ENCODE measurements at regions not wholly inside any gene's neighbourhood (a gene's known extent, or its start where the extent isn't known, plus 50 kb on each side); places are given as distances from the start of the nearest gene placed in this dataset.

DNA sequence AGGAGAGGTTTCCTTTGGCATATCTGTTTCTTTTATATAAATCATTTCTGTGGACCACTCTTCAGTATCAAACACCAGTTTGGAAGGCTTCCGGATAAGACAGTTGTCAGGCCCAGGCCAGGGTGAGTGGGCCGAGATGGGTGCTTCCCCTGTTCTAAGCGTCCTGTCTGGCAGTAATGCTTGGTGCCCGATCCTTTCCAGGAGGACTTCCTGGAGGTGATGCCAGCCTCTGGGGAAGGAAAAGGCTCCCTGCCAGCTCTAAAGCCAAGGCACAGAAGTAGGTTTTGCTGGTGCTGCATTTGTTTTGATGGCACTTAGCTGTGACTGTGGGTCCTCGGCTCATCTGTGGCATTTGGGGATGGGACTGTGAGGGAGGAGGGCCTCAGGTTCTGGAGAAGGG, 124.4 kb upstream of the RTL1 start:
- no peak for DNase-seq

DNA sequence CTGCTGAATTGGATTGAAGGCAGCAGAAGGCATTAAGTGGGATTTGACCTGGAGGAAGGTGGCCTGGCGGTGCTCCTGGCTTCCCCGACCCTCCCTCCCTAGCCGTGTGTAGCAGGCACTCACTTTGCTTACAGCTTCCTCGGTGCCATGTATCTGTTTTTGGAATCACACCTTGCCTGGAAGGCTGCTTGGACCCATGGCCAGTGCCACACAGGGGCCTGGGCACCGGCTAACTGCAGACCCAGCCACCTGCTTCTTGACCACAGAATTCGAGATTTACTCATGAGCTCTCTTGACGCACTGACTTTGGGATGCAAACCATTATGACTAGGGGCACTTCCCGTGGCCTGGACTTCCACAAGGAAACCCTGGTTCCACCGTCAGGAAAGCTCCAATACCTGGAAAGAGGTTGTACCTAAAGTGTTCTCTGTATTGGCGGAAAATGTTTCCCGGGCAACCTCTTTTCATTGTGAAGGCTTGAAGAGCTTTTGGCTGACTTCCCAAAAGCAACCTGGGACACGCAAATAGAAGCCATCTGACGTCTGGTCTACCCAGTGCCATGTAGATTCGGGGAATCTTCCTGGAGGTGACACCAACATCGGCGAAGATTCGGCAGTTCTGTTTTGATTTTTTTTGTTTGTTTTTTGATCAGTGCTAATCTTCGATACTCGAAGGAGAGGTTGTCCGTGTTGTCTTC, 125.6 kb upstream of the RTL1 start:
- DNase-seq = no peak

DNA sequence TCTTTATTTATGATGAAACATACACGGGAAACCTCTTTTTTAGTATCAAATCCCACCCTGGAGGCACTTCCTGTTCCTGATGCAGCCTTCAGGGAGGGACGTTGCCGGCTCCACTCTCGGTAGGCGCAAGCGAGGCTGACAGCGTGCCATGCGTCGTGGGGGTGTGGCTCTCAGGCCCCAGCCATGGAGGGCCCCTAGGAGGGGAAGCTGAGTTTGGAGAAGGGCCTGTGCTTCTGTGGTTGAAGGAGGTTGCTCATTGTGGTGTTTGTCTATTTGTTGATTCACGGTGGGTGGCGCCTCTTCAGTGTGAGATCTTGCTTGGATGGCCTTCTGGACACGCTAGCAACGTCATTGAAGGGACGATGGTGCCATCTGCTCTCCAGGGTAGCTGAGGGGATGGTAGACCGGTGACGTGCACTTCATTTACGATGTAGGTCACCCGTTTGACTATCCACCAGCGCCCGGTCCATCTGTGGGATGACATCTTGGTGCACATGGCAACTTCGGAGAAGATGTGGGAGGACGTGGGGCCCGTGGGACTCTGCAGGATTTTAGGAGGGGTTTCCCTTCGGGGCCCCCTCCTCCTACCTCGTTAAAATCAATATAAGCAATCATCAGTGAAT, 126.3 kb upstream of the RTL1 start:
- DNase-seq = no peak

DNA sequence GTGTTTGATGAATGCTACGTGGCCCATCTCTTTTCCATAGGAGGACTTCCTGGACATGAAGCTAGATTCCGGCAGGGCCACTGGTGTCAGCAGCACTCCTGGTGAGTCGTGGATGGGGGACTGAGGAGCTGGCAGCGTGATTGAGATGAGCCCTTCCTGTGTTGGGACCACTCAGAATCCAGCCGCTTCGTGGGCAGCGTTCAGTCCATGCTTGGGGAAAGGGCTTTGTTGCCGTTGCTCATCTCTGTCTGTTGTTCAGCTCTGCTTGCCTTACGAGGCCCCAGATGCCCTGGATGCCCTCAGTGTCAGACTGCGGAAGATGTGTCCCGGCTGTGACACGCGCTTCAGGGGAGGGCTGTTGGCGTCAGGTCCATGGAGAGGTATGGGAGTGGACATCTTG, 127.1 kb upstream of the RTL1 start:
- no peak for DNase-seq

DNA sequence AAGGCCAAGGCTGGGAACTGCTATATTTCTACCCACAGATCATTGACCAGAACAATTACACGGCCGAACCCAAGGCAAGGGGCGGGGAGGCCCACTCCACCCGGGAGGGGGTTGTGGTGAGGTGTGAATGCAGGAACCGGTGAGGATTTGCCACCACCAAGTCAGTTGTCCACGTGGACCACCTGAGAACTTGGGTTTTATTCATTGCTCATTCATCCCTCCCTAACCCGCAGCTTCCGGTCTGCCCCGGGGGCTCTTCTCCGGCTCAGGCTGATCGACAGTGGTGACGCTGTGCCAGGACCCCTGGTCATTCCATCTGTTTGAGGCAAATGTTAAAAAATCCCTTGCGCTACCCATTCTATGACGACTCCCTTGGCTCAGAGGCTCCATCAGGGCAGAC, 127.7 kb upstream of the RTL1 start:
- DNase-seq = no peak

DNA sequence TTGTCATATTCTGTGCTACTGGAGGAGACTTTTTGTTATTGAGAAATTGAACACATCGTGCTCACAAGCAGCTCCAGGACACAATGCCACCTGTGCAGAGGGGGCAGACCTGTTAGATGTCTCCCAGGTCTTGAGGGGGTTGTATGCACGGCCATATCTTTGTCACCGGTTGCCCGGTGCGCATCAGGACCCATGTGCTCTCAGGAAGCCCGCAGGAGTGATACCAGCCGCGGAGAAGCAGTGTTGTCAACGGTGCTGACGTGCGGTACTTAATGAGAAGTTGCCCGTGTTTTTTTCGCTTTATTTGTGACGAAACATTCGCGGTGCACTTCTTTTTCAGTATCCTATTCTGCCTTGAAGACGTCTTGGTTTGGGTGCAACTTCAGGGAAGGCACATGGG, 128.2 kb upstream of the RTL1 start:
- no peak for DNase-seq

DNA sequence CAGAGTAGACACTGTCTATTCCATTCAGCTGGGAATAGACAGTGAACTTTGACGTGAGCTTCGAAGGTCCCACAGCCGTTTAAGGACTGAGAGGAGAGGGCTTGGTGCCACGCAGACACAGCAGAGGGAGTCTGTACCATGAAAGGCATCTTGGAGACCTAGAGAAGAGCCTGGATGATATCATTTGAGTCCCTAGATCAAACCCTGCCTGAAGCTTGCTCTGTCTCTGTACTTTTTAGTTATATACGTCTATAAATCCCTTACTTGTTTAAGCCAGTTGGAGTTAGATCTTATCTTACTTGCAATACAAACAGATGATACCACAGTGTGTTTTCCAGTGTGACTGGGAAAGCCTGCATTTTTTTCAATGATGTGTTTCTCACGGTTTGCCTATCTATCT, 128.9 kb upstream of the RTL1 start:
- no peak for DNase-seq

DNA sequence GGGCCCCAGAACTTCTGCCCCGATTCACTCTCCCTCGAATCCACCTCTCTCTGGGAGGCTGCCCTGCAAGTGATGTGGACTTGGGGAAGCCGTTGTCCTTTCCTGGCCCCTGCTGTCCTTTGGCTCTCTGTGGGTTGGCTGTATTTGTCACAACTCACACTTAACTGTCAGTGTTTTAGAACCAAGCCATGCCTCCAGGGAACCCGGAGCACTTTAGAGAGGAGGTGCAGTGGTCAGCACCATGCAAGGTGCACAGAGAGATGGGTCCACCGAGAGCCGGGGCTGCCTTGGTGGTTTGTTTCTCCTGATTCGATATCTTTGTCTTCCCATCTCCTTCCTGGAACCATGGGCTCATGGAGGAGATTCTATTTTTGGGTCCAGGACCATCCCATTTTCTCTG, 129.5 kb upstream of the RTL1 start:
- DNase-seq = no peak

DNA sequence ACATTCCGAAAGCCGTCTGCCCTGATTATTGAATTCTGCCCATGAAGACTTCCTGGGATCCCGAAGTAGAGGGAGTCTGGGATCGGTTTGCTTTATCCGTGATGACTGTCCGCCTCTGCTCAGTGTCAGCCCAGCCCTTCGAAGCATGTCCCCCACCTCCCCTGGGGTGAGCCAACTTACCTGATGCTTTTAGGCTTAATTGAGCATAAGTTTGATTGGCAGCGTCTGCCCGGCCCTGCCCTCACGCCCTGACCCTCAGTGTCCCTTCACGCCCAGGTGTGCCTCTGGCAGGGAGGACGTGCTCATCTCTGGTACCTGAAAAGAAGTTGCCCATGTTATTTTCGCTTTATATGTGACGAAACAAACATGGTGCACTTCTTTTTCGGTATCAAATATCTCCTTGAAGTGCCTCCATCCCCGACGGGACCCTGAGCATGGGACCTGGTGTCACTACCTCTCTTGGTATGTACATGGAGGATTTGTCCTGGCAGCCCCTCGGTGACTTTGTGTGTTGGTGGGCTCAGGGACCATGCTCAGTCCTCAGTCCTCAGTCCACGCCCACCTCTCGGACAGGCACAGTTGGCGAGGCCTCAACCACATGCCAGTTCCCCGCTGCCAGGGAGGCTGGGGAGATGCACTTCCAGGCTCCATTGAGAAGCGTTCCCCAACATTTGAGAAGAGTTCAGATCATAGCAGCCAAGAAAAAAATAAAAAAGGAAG, 130.1 kb upstream of the RTL1 start:
- DNase-seq = no peak

DNA sequence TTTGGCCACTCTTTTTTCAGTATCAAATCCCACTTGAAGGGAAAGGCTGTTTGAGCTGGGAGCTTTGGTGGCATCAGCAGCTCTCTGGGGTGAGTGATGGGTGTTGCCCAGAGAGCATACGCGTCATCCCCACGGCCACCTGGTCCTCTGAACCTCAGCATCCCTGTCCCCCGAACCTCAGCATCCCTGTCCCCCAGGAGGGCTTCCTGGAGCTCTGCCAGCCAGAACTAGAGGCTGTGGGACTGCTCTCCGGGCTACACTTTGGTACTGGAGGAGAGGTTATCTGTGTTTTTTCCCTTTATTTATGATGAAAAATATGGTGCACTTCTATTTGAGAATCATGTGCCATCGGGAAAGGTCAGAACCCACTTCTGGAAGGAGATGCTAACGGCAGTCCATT, 131.5 kb upstream of the RTL1 start:
- no peak for DNase-seq

DNA sequence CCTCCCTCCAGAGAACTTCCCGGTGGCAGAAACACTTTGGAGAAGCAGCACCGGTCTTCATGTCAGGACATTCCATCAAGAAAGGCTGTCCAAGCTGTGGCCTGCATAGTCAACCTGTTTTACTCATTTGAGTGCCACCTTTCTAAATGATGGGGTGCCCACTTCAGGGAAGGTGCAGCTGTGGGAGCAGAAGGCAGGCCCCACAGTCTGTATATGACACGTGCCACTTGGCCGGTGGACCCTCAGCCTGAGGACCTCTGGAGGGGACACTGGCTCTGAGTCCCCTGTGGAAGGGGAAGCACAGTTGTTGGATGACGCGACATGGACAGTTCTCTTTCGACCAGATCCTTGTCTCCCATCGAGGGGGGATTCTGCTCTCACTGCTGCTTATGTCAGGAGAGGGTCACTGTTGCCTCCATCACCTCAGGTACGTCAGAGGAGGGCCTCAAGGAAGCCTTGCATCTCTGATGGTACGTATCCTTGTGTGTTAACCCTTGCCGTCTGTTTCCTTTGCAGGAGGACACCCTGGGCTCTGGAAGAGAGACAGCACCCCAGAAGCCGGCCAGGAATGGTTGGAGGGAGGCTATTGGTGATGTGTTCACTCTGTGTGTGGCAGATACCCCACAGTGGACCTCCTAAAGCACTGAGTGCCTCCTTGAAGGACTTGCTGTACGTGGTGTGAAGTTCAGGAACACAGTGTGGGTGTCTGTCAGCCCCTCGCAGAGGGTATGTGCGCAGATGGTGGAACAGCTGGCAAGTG, 132.1 kb upstream of the RTL1 start:
- no peak for DNase-seq

DNA sequence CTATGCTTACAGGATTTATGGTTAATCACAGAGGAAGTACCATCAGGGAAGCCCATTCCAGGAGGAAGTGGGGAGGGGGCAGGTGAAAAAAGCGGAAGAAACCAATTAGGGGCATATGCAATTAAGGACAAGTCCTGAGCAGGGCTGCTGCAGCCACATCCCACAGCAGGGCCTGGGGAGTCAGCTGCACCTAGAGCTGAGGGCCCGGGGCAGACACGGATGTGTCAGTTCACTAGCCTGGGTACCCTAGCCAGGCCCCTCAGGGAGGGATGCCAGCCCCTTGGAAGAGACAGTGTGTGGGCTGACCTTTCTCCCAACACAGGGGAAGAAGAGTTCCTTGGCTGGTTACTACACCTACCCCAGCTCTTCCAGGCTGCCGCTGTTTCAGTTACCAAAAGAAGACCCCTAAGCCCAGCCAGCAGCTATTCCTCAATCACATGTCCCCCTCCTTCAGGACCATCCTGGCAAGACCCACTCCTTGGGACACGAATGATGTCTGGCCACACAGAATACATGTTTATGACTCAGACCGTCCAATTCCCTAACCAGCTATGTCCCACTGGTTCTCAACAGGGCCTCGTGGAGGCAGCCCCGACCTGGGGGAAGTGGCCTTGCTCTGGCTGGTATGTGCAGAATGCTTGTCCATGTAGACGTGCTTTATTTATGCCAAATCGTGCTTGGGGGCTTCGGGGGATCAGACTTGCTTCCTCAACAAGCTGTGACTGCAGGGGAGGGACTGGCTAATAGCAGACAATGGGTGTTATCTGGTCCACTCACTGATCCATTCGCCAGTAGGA, 133.7 kb upstream of the RTL1 start:
- DNase-seq = no peak

DNA sequence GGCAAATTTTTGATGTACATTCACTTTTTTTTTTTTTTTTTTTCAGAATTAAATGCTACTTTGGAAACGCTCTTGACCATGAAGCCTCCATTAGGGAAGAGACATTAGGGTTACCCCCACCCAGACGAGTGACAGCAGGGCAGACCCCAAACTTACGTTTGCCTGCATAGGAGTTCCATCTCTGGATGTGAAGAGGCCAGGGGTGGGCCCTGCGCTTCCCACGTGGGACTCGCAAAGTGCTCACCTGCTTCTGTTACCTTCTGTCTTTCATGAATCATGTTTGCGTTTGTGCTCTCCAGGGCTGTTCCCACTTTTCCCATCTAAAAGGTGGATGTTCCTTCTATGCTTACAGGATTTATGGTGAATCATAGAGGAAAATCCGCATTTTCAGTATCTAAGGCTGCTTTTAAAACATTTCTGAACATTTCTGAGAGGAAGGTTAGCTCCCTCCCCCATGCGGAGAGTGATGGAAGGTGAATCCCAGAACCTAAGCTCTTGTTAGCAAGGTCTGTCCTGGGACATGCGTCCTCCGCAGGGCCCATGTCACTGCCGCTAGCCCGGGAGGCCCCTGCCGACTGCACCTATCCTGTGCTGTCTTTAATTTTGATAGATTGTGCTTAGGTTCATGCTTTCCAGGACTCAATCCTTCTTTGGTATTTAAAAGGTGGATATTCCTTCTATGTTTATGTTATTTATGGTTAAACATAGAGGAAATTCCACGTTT, 135.7 kb upstream of the RTL1 start:
- DNase-seq = no peak

DNA sequence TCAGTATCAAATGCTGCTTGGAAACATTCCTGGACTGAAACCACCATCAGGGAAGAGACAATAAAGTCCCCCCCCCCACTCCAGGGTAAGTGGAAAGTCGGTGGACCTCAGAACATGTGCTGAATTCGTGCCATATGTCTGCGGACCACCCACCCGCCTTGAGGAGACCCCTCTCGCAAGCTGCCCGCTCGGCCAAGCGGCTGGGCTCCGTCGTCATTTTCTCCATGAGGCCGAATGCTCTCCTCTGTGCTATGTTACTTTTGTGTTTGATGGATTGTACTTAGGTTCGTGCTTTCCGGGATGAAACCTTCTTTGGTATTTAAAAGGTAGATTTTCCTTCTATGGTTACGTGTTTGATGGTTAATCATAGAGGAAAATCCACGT, 136.2 kb upstream of the RTL1 start:
- no peak for DNase-seq

DNA sequence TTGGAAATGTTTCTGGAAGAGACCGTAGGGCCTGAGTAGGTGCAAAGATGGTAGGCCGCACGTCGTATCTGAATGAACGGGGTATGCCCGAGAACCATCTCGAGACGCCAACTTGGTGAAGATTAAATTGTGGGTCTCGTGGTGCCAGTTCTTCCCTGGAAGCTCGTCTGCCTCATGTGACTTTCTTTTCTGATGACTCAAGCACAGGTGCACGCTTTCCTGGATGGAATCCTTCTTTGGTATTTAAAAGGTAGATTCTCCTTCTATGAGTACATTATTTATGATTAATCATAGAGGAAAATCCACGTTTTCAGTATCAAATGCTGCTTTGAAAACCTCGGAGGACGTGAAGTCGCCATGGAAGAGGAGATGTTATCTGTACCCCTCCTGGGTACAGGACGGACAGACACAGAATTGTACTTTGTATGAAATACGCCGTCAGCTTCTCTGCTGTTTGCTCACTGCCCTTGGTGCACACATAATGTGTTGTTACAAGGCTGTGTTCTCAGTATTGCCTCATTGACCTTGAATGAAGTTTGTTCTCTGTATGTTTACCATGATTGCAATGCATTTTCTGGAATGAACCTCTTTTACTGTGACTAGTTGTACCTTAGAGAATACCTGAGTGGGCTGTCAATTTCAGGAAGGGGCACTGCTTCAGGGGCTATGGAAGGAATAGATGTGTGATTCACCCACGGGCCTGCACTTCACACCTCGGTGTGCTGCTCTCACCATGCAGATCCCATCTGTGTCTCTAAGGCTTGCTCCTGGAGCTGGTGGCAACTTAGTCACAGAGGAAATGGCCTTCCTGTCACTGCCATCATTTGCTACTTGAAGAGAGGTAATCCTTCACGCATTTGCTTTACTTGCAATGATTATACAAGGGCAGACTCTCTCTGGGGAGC, 137.3 kb upstream of the RTL1 start:
- DNase-seq = no peak

DNA sequence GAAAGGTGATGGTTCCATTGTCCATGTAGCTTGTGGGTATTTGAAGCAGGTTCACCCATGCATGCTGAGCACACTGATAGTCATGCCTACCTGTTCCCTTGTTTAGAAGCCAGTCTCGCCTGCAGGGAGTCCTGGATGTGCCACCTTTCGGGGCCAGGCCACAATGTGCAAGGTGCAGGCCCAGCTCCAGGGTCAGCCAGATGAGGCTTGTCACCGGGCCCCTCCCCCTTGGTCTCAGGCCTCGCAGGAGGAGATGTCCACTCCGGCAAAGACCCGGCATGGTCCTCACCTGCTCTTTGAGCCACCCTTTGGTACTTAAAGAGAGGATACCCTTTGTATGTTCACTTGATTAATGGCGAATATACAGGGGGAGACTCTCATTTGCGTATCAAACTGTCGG, 140.4 kb upstream of the RTL1 start:
- no peak for DNase-seq

DNA sequence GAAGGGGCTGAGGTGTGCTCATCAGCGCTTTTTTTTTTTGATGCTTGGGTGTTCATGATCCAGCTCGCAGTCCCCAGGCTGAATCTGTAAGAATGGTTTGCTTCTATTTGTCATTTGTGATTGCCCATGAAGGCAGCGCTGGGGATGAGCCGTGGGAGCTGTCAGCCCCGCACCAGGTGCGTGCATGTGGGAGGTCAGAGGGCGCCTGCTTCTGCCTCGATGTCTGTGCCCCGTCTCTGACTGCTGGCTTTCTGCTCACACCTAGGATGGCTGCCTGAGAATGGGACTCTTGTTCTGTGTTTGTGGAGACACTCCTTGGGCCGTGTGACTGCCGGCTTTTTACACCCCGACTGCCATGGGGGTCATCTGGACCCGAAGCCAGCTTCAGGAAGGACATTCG, 141.2 kb upstream of the RTL1 start:
- DNase-seq = no peak

DNA sequence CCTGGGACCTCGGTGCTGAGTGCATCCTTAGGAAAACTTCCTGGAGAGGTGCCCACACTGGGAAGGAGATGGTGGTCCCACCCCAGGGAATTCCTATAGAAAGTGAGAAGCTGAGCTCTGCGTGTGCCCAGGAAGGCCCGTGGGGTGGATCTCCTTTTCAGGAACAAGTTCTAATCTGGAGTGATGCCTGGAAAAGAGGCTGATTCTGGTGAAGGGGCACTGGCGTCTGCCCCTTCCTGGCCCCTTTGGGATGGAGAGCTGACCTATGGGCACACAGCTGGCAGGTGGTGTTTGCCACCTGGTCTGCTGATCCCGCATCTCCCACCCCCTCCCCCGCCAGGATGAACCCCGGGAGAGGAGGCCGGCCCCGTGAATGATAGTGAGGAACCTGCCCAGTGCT, 142.0 kb upstream of the RTL1 start:
- DNase-seq = no peak

DNA sequence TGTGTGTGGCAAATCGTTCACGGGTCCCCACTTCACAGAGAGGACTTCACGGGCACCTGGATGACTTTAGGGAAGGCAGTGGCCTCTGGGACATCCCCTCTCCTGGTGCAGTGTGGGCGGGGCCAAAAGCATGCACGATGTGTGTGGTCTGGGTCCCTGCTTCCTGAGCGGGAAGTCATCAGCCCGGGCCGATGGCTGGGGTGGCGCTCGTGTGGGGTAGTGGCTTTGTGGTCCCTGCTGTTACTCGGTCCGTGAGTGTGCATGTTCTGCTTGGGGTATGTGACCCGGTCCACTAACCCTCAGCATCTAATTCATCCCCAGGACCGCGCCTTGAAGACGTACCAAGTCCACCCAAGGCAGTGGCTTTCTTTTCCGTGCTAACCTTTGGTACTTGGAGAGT, 142.5 kb upstream of the RTL1 start:
- no peak for DNase-seq

DNA sequence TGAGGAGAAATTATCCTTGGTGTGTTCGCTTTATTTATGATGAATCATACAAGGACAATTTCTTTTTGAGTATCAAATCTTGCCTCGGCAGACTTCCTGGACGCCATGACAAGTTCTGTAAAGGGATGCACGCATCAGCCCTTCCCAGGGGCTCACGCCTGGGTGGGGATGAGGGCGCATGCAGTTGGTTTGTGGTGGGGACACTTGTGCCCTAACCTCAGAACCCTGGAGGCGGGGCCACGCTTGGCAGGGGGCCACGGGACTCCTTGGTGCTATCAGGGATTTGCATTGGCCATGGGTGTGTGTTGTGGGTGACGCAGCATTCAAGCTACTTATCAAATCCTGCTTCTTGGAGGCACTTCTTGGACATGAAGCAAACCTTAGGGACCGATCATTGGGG, 143.8 kb upstream of the RTL1 start:
- no peak for DNase-seq

DNA sequence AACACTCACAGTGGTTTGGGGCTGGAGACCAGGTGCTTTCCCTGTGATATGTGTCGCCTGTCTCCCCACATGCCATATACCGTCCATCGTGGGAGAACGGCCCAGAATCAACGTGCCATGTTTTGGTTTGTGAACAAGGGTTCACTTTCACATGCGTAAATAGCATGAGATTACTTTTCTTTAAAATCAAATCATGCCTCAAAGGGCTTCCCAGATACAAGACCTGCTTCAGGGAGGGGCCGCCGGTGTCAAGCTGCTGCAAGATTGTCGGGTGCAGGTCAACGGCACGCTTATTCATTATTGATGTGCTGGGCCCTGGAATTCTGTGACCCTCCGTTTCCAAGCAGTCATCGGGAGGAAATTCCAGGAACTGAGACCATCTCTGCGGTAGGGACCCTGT, 145.2 kb upstream of the RTL1 start:
- no peak for DNase-seq
